Mesothelial cell of epicardium (in vitro differentiated cells): ENCODE measurements at regions not wholly inside any gene's neighbourhood (a gene's known extent, or its start where the extent isn't known, plus 50 kb on each side); places are given as distances from the start of the nearest gene placed in this dataset.
A peak's percentile ranks its signal among the peaks of the same experiment; 100 is the strongest.

Experiments used
- DNase-seq, 2 experiments: peaks; one replicate each; pipeline ENCODE4 v3.0.0; 2021; ENCODE audit warnings: low spot score in 2 of 2; ENCODE audit not compliant: unreplicated experiment in 2 of 2
- H3K27ac Mint-ChIP-seq: 2 replicates; pipeline ENCODE4 v1.8.0; 2021; ENCODE audit warnings: mixed read lengths
- H3K27me3 Mint-ChIP-seq: 2 replicates; pipeline ENCODE4 v1.8.0; 2021; ENCODE audit warnings: low read depth, mixed read lengths
- H3K36me3 Mint-ChIP-seq: 2 replicates; pipeline ENCODE4 v1.8.0; 2021; ENCODE audit warnings: mixed read lengths
- H3K4me1 Mint-ChIP-seq: 2 replicates; pipeline ENCODE4 v1.8.0; 2021; ENCODE audit warnings: mixed read lengths
- H3K4me3 Mint-ChIP-seq: 2 replicates; pipeline ENCODE4 v1.8.0; 2021; ENCODE audit warnings: mild to moderate bottlenecking, moderate library complexity, mixed read lengths
- H3K9me3 Mint-ChIP-seq: 2 replicates; pipeline ENCODE4 v1.8.0; 2021; ENCODE audit warnings: mixed read lengths
- CTCF ChIP-seq: fragments of 200-600 bp; sonication (generic); IDR thresholded peaks from one replicate; pipeline ENCODE4 v1.5.0; 2021; ENCODE audit warnings: antibody characterized with exemption; ENCODE audit not compliant: unreplicated experiment

GRCh38 chr2:122515731-122516290 is 760.4 kb downstream of the TSN start:
- Mint-ChIP-seq H3K9me3 (peaks cover 8% of the 10 kb centered on the region), H3K4me3 (no peak overlapping the region), H3K36me3 (no peaks in the 10 kb centered on the region), H3K4me1 (peaks cover 7% of the 10 kb centered on the region), H3K27me3 (no peaks in the 10 kb centered on the region), H3K27ac (no peak overlapping the region)
- no peak for TF ChIP-seq CTCF
- no peak for DNase-seq

DNA sequence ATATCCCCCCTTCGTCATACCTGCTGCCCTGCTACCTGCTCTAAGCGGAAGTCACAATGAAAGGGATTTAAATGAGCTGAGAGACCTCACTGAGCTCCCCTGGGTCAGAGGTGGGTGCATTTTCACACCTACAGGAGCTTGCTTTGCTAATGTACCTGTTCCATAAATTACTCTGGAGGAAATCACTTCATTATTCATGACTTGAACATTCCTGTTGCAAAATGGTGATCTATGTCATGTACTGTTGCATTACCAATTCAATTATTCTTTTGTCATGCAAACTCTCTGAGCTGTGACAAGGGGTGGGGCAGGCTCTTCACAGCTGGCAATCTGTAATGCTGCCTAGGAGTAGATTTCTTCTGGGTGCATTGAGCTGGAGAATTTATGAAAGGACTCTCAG is 761.3 kb downstream of the TSN start:
- Mint-ChIP-seq H3K36me3 (no peaks in the 10 kb centered on the region), H3K27ac (no peak overlapping the region), H3K4me3 (no peak overlapping the region), H3K9me3 (peaks cover 8% of the 10 kb centered on the region), H3K27me3 (no peaks in the 10 kb centered on the region), H3K4me1 (peaks cover 7% of the 10 kb centered on the region)
- TF ChIP-seq CTCF: no peak
- no peak for DNase-seq

DNA sequence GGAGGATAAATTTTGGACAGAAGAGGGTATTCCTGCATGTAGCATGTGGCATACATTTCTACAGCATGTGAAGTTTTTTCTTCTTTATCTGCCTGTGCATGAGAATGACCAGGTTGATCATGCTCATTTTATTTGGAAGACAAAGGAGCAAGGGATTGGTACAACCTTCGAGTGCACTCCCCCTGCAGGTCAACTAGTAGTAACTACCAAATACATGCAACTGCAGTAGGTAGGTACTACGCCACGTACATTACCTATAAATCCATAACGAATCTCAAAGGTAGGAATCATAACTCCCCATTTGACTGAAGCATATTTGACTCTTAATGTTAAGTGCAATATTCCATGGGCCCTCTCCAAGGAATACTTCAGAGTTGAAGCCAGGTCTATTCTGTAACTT is 763.9 kb downstream of the TSN start:
- TF ChIP-seq CTCF: peak; percentile 28
- H3K4me1 Mint-ChIP-seq: peaks cover 7% of the 10 kb centered on the region
- no peak for DNase-seq
- H3K9me3 Mint-ChIP-seq: peaks cover 8% of the 10 kb centered on the region
- H3K27me3 Mint-ChIP-seq: no peaks in the 10 kb centered on the region
- H3K36me3 Mint-ChIP-seq: no peaks in the 10 kb centered on the region
- H3K4me3 Mint-ChIP-seq: no peak overlapping the region
- no peak overlapping the region for H3K27ac Mint-ChIP-seq

DNA sequence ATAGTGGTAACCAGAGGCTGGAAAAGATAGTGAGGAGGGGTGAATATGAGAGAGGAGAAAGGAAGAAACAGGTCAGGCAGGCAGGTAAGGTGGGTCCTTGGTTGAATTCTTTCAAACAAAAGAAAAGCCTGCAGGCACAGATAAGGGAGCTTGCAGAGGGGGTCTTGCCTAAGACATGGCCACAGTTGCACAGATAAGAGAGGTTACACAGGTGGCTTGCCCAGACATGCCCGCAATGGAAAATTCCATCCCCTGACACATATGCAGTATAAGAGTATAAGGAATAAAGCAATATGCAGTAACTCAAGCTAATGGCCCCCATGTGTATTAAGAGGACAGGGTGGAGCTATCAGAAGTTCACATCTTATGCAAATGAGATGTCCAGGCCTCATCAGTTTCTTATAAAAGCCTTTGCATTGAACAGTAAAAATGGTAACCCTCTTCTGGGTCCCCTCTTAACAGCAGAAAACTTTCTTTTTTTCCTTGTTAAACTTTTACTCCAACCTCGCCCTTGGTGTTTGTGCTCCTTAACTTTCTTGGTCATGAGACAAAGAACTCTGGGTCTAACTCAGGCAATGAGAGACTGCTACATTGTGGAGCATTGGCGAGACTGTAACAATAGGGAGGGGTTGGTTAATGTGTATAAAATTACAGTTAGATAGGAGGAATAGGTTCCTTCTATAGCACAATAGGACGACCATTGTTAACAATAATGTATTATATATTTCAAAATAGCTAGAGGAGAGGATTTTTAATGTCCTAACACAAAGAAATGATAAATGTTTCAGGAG is 764.6 kb downstream of the TSN start:
- no peak for TF ChIP-seq CTCF
- no peaks in the 10 kb centered on the region for H3K36me3 Mint-ChIP-seq
- H3K27me3 Mint-ChIP-seq: no peaks in the 10 kb centered on the region
- no peak for DNase-seq
- peaks cover 8% of the 10 kb centered on the region for H3K9me3 Mint-ChIP-seq
- no peak overlapping the region for H3K4me3 Mint-ChIP-seq
- no peak overlapping the region for H3K27ac Mint-ChIP-seq
- H3K4me1 Mint-ChIP-seq: peaks cover 7% of the 10 kb centered on the region

DNA sequence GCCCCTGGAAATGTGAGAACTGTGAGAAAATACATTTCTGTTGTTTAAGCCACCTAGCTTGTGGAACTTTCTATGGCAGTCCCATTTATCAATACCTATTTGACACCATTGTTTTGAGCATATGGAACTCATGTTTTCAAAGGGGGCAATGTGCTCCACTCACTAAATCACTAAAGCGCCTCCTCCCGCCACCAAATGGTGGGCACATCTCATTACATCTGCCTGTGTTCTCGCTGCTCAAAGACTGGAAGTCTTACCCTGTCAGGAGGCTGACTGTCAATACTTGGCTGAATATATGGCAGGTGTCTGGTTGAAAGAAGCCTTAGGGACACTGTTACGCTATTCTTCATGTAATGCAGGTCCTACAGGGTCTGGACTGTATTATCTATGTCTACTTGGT is 767.7 kb downstream of the TSN start:
- Mint-ChIP-seq H3K4me1 (no peaks in the 10 kb centered on the region), H3K27ac (no peak overlapping the region), H3K9me3 (peaks cover 12% of the 10 kb centered on the region), H3K27me3 (no peaks in the 10 kb centered on the region), H3K36me3 (no peaks in the 10 kb centered on the region), H3K4me3 (no peak overlapping the region)
- TF ChIP-seq CTCF: no peak
- no peak for DNase-seq
